OCI-LY1 (cell line): ENCODE measurements at regions not wholly inside any gene's neighbourhood (a gene's known extent, or its start where the extent isn't known, plus 50 kb on each side); places are given as distances from the start of the nearest gene placed in this dataset.

Source experiments
- EZH2 ChIP-seq: fragments of 200-600 bp; sonication (generic), shearing (Covaris generic); IDR thresholded peaks from 2 replicates; pipeline ENCODE4 v1.8.0; 2017; ENCODE audit warnings: borderline replicate concordance, mixed run types, mild to moderate bottlenecking, antibody characterized with exemption, low read length, moderate library complexity, mixed read lengths
- TF ChIP-seq, protein P1 (sequence below): fragments of 200-600 bp; sonication (generic), shearing (Covaris generic); IDR thresholded peaks from 2 replicates; pipeline ENCODE4 v1.5.1; 2017; ENCODE audit warnings: mild to moderate bottlenecking, antibody characterized with exemption, low read length, moderate library complexity, mixed read lengths

DNA sequence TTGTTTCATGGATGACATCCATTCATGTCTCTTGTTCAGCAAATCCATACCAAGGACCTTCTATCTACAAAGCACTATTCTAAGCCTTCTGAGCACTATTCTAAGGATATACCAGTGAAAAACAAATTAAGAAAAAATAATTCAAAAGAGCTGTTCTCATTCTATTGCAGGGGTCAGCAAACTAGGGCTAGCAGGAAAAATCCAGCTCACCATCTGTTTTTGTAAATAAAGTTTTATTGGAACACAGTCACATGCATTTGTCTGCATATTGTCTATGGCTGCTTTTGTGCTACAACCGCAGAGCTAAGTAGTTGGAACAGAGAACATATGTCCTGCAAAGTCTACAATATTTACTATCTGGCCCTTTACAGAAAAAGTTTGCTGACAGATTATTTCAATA, 222.7 kb upstream of the DYNLRB2 start:
- TF ChIP-seq, protein P1, sequence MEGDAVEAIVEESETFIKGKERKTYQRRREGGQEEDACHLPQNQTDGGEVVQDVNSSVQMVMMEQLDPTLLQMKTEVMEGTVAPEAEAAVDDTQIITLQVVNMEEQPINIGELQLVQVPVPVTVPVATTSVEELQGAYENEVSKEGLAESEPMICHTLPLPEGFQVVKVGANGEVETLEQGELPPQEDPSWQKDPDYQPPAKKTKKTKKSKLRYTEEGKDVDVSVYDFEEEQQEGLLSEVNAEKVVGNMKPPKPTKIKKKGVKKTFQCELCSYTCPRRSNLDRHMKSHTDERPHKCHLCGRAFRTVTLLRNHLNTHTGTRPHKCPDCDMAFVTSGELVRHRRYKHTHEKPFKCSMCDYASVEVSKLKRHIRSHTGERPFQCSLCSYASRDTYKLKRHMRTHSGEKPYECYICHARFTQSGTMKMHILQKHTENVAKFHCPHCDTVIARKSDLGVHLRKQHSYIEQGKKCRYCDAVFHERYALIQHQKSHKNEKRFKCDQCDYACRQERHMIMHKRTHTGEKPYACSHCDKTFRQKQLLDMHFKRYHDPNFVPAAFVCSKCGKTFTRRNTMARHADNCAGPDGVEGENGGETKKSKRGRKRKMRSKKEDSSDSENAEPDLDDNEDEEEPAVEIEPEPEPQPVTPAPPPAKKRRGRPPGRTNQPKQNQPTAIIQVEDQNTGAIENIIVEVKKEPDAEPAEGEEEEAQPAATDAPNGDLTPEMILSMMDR, result no peak
- TF ChIP-seq EZH2, result no peak
